PC-3 (cell line): ENCODE measurements at regions not wholly inside any gene's neighbourhood (a gene's known extent, or its start where the extent isn't known, plus 50 kb on each side); places are given as distances from the start of the nearest gene placed in this dataset.

Source experiments
- ATAC-seq: fragments of 200-7000 bp; cut with Tn5 transposase; 2 replicates; pipeline ENCODE4 v1.9.1; 2020; ENCODE audit warnings: mild to moderate bottlenecking, moderate library complexity
- BruUV-seq: library from RNA; stranded (reverse); fragments of 400-500 nt; replicated peaks from 2 replicates; lab custom pipeline; 2021; lab: Mats Ljungman, UMichigan
- CTCF ChIA-PET: fragments of 300-600 bp; sonication (Branson Sonifier 250); formaldehyde crosslinking; loops from one replicate; lab custom pipeline; 2022; ENCODE audit warnings: antibody characterized with exemption; lab: Charles Lee
- POLR2A ChIA-PET: fragments of 300-600 bp; sonication (Branson Sonifier 250); formaldehyde crosslinking; loops from one replicate; lab custom pipeline; 2022; ENCODE audit warnings: antibody characterized with exemption; ENCODE audit not compliant: unreplicated experiment; lab: Charles Lee
- DNase-seq: peaks from one replicate; pipeline ENCODE4 v3.0.0-alpha.2; 2015
- H2AFZ ChIP-seq: fragments of 300-600 bp; sonication (generic); 2 replicates; pipeline ENCODE4 v1.6.0; 2016; ENCODE audit warnings: antibody characterized with exemption, low read length
- H3F3A ChIP-seq: fragments of 300-600 bp; sonication (generic); one replicate; pipeline ENCODE4 v1.6.0; 2017; ENCODE audit warnings: antibody characterized with exemption, low read length, control low read depth, mild to moderate bottlenecking; ENCODE audit not compliant: unreplicated experiment
- H3K27ac ChIP-seq: fragments of 300-600 bp; sonication (generic); 2 replicates; pipeline ENCODE4 v1.5.1; 2016; ENCODE audit warnings: mild to moderate bottlenecking, low read length
- H3K27me3 ChIP-seq: fragments of 300-600 bp; sonication (generic); 2 replicates; pipeline ENCODE4 v1.6.1; 2016; ENCODE audit warnings: low read length, mixed read lengths
- H3K36me3 ChIP-seq: fragments of 300-600 bp; sonication (generic); 2 replicates; pipeline ENCODE4 v1.6.1; 2016; ENCODE audit warnings: low read depth, mixed run types, low read length, mixed read lengths
- H3K4me1 ChIP-seq: fragments of 300-600 bp; sonication (generic); 2 replicates; pipeline ENCODE4 v1.5.1; 2016; ENCODE audit warnings: low read length; ENCODE audit not compliant: insufficient read depth
- H3K4me2 ChIP-seq: fragments of 300-600 bp; sonication (generic); 2 replicates; pipeline ENCODE4 v1.6.0; 2016; ENCODE audit warnings: low read length
- H3K4me3 ChIP-seq: fragments of 300-600 bp; sonication (generic); 2 replicates; pipeline ENCODE4 v1.5.1; 2016; ENCODE audit warnings: mild to moderate bottlenecking, low read length, mixed read lengths
- H3K79me2 ChIP-seq: fragments of 300-600 bp; sonication (generic); 2 replicates; pipeline ENCODE4 v1.6.1; 2017; ENCODE audit warnings: low read length, mixed read lengths
- H3K9ac ChIP-seq: fragments of 300-600 bp; sonication (generic); 2 replicates; pipeline ENCODE4 v1.6.0; 2016; ENCODE audit warnings: mild to moderate bottlenecking, low read length
- H3K9me2 ChIP-seq: fragments of 300-600 bp; sonication (generic); replicated peaks from 2 replicates; pipeline ENCODE4 v1.6.1; 2016; ENCODE audit warnings: mixed run types, low read length, mixed read lengths
- H3K9me3 ChIP-seq: fragments of 300-600 bp; sonication (generic); 2 replicates; pipeline ENCODE4 v1.6.1; 2016; ENCODE audit warnings: low read length, mixed read lengths
- H4K20me1 ChIP-seq: fragments of 300-600 bp; sonication (generic); 2 replicates; pipeline ENCODE4 v1.6.1; 2016; ENCODE audit warnings: low read length, mixed read lengths
- CTCF ChIP-seq: fragments of 300-600 bp; sonication (generic); conservative IDR thresholded peaks from 2 replicates; pipeline ENCODE4 v1.5.1; 2017; ENCODE audit warnings: antibody characterized with exemption, low read depth, mild to moderate bottlenecking, low read length
- EZH2 ChIP-seq: fragments of 300-600 bp; sonication (generic); IDR thresholded peaks from one replicate; pipeline ENCODE4 v1.6.1; 2017; ENCODE audit warnings: antibody characterized with exemption, mild to moderate bottlenecking, low read length; ENCODE audit not compliant: unreplicated experiment
- EZH2phosphoT487 ChIP-seq: fragments of 300-600 bp; sonication (generic); IDR thresholded peaks from 2 replicates; pipeline ENCODE4 v1.6.1; 2018; ENCODE audit warnings: mild to moderate bottlenecking, antibody characterized with exemption, low read length, borderline replicate concordance
- intact Hi-C: fragments of 100-400 bp; cut with micrococcal nuclease; formaldehyde crosslinking; loops from 2 replicates; pipeline ENCODE4 v1.9.0; 2023

- Histone ChIP-seq H3K4me1 (no peaks in the 10 kb centered on the region), H3K36me3 (no peaks in the 10 kb centered on the region), H3K9me3 (no peaks in the 10 kb centered on the region), H3K27ac (no peak overlapping the region), H2AFZ (no peak overlapping the region), H3K4me3 (no peak overlapping the region), H4K20me1 (no peaks in the 10 kb centered on the region), H3K4me2 (no peak overlapping the region), H3F3A (no peaks in the 10 kb centered on the region), H3K9me2 (no peaks in the 10 kb centered on the region), H3K27me3 (peaks cover 9% of the 10 kb centered on the region; the same call in 1 of the 2 replicates), H3K79me2 (no peaks in the 10 kb centered on the region), H3K9ac (no peak overlapping the region)
- POLR2A ChIA-PET = no interaction called here
- TF ChIP-seq EZH2 (no peak), EZH2phosphoT487 (no peak), CTCF (no peak)
- ATAC-seq (no peak), DNase-seq (no peak)
- intact Hi-C loops = no loop called here
- BruUV-seq = no TSS peak
- CTCF ChIA-PET = no interaction called here
These were observed 515.7 kb downstream of the BUD13 start for GRCh38 chr11:116257092-116257491.

- intact Hi-C loops = no loop called here
These were observed 516.6 kb downstream of the BUD13 start for GRCh38 chr11:116256215-116256614.

More at GRCh38 chr11:116256215-116256614, 516.6 kb downstream of the BUD13 start:
- Histone ChIP-seq H4K20me1 (no peaks in the 10 kb centered on the region), H3K9me2 (no peaks in the 10 kb centered on the region), H3K27me3 (peaks cover 1% of the 10 kb centered on the region; the same call in 1 of the 2 replicates), H3K9ac (no peak overlapping the region), H3K4me2 (no peak overlapping the region), H3K79me2 (no peaks in the 10 kb centered on the region), H3F3A (no peaks in the 10 kb centered on the region), H3K9me3 (no peaks in the 10 kb centered on the region), H2AFZ (no peak overlapping the region), H3K4me3 (no peak overlapping the region), H3K4me1 (no peaks in the 10 kb centered on the region), H3K36me3 (no peaks in the 10 kb centered on the region), H3K27ac (no peak overlapping the region)
- ChIA-PET CTCF (no interaction called here), POLR2A (no interaction called here)
- DNase-seq (no peak), ATAC-seq (no peak)
- no peak for TF ChIP-seq EZH2
- TF ChIP-seq CTCF = no peak
- no peak for TF ChIP-seq EZH2phosphoT487
- no TSS peak for BruUV-seq
